Right atrium auricular region (tissue), 2 donors: ENCODE measurements at regions not wholly inside any gene's neighbourhood (a gene's known extent, or its start where the extent isn't known, plus 50 kb on each side); places are given as distances from the start of the nearest gene placed in this dataset.

Experiments used
- DNase-seq: peaks from one replicate; pipeline ENCODE4 v3.0.0-alpha.2; 2019; ENCODE audit warnings: low spot score
- H3K27ac ChIP-seq, 2 donors: fragments of 200-600 bp; sonication (generic); 1 replicate in 1 of 2; 2 replicates in 1 of 2; pipeline ENCODE4 v1.5.1; 2016 to 2019
- H3K27me3 ChIP-seq, 2 donors: fragments of 200-600 bp; sonication (generic); one replicate each; pipeline versions ENCODE4 v1.5.1 to v1.6.0; 2017 to 2019
- H3K36me3 ChIP-seq: fragments of 200-600 bp; sonication (generic); one replicate; pipeline ENCODE4 v1.5.1; 2016
- H3K4me1 ChIP-seq, 2 donors: fragments of 200-600 bp; sonication (generic); one replicate each; pipeline versions ENCODE4 v1.5.1 to v1.6.0; 2017 to 2019
- H3K4me3 ChIP-seq, 2 donors: fragments of 200-600 bp; sonication (generic); 1 replicate in 1 of 2; 2 replicates in 1 of 2; pipeline ENCODE4 v1.5.1; 2017 to 2019; ENCODE audit warnings: mild to moderate bottlenecking in 1 of 2, moderate library complexity in 1 of 2
- H3K9me3 ChIP-seq, 2 donors: fragments of 200-600 bp; sonication (generic); one replicate each; pipeline ENCODE4 v1.5.1; 2019
- CTCF ChIP-seq, 2 donors: fragments of 200-600 bp; sonication (generic); IDR thresholded peaks; one replicate each; pipeline ENCODE4 v1.5.1; 2019; ENCODE audit warnings: antibody characterized with exemption in 2 of 2

- Histone ChIP-seq H3K27me3 (no peaks in the 10 kb centered on the region), H3K4me3 (no peak overlapping the region), H3K4me1 (no peaks in the 10 kb centered on the region), H3K9me3 (no peaks in the 10 kb centered on the region), H3K36me3 (no peaks in the 10 kb centered on the region), H3K27ac (no peak overlapping the region)
- no peak for TF ChIP-seq CTCF (IDR thresholded peaks at IDR 0.05)
- no peak for DNase-seq
Observed at GRCh38 chr2:74747411-74748080, 86.4 kb upstream of the HK2 start.

- no peak for DNase-seq
- no peak for TF ChIP-seq CTCF (IDR thresholded peaks at IDR 0.05)
- H3K27me3 ChIP-seq, result no peaks in the 10 kb centered on the region
- no peaks in the 10 kb centered on the region for H3K9me3 ChIP-seq
- no peak overlapping the region for H3K27ac ChIP-seq
- no peak overlapping the region for H3K4me3 ChIP-seq
- no peaks in the 10 kb centered on the region for H3K4me1 ChIP-seq
- H3K36me3 ChIP-seq, result no peaks in the 10 kb centered on the region
Observed at GRCh38 chr2:74748665-74749064, 85.3 kb upstream of the HK2 start.

GRCh38 chr2:74749432-74749831, 84.5 kb upstream of the HK2 start:
- no peaks in the 10 kb centered on the region for H3K36me3 ChIP-seq
- H3K27ac ChIP-seq, result no peak overlapping the region

GRCh38 chr2:74751981-74752851, 81.7 kb upstream of the HK2 start:
- TF ChIP-seq CTCF (IDR thresholded peaks at IDR 0.05), result no peak
- no peaks in the 10 kb centered on the region for H3K4me1 ChIP-seq
- H3K9me3 ChIP-seq, result peaks cover 0 to 19% of the 10 kb centered on the region in 2 donors
- no peak for DNase-seq
- H3K36me3 ChIP-seq, result no peaks in the 10 kb centered on the region
- H3K27me3 ChIP-seq, result no peaks in the 10 kb centered on the region
- no peak overlapping the region for H3K27ac ChIP-seq
- no peak overlapping the region for H3K4me3 ChIP-seq

More at GRCh38 chr2:74749432-74749831, 84.5 kb upstream of the HK2 start:
- H3K4me3 ChIP-seq, result no peak overlapping the region
- H3K27me3 ChIP-seq, result no peaks in the 10 kb centered on the region
- no peak for TF ChIP-seq CTCF (IDR thresholded peaks at IDR 0.05)
- DNase-seq, result no peak
- no peaks in the 10 kb centered on the region for H3K4me1 ChIP-seq
- no peaks in the 10 kb centered on the region for H3K9me3 ChIP-seq

- Histone ChIP-seq H3K4me1 (no peaks in the 10 kb centered on the region), H3K27ac (no peak overlapping the region), H3K27me3 (no peaks in the 10 kb centered on the region), H3K9me3 (peaks cover 0 to 28% of the 10 kb centered on the region in 2 donors), H3K4me3 (no peak overlapping the region), H3K36me3 (no peaks in the 10 kb centered on the region)
- DNase-seq, result no peak
- TF ChIP-seq CTCF (IDR thresholded peaks at IDR 0.05), result no peak
Observed at GRCh38 chr2:74755386-74755785, 78.5 kb upstream of the HK2 start.
